Fibroblast of lung (primary cell): ENCODE measurements at regions not wholly inside any gene's neighbourhood (a gene's known extent, or its start where the extent isn't known, plus 50 kb on each side); places are given as distances from the start of the nearest gene placed in this dataset.

Experiments
- EZH2 ChIP-seq: IDR thresholded peaks from 2 replicates; pipeline ENCODE4 v1.5.1; 2012; ENCODE audit warnings: low read length, control low read depth, mild to moderate bottlenecking; ENCODE audit errors: missing control alignments
- TF ChIP-seq, protein P1 (sequence below), 2 donors: IDR thresholded peaks in 1 of 2; conservative IDR thresholded peaks in 1 of 2; 1 replicate in 1 of 2; 2 replicates in 1 of 2; pipeline ENCODE4 v1.5.1; 2011 to 2012; ENCODE audit warnings: low read length in 2 of 2, control low read depth in 1 of 2, inconsistent platforms in 1 of 2, low read depth in 1 of 2, mild to moderate bottlenecking in 1 of 2

DNA sequence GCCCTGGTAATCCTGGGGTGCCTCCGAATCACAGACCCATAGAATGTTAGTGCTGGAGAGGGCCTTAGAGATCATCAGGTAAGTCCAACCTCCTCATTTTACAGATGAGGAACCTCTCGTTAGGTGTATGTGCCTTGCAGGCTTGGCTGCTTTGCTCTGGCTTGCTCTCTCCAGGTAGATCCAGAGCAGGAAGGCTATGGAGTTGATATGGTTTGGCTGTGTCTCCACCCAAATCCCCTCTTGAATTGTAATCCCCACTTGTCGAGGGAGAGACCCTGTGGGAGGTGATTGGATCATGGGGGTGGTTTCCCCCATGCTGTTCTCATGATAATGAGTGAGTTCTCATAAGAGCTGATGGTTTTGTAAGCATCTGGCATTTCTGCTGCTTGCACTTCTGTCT lies 186.0 kb upstream of the PLXNA2 start:
- TF ChIP-seq, protein P1, sequence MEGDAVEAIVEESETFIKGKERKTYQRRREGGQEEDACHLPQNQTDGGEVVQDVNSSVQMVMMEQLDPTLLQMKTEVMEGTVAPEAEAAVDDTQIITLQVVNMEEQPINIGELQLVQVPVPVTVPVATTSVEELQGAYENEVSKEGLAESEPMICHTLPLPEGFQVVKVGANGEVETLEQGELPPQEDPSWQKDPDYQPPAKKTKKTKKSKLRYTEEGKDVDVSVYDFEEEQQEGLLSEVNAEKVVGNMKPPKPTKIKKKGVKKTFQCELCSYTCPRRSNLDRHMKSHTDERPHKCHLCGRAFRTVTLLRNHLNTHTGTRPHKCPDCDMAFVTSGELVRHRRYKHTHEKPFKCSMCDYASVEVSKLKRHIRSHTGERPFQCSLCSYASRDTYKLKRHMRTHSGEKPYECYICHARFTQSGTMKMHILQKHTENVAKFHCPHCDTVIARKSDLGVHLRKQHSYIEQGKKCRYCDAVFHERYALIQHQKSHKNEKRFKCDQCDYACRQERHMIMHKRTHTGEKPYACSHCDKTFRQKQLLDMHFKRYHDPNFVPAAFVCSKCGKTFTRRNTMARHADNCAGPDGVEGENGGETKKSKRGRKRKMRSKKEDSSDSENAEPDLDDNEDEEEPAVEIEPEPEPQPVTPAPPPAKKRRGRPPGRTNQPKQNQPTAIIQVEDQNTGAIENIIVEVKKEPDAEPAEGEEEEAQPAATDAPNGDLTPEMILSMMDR (conservative IDR thresholded peaks at IDR 0.05 in 1 of 2, IDR thresholded peaks at IDR 0.05 in 1 of 2; ENCODE audit: low read depth in 1 of 2, low read length in 2 of 2) = no peak
- TF ChIP-seq EZH2 = no peak
